ENCODE measurements at regions not wholly inside any gene's neighbourhood (a gene's known extent, or its start where the extent isn't known, plus 50 kb on each side); places are given as distances from the start of the nearest gene placed in this dataset.

GRCh38 chr1:83632906-83633305 lies 366.0 kb downstream of the TTLL7 start:
- TF ChIP-seq POLR2AphosphoS5 (IDR thresholded peaks at IDR 0.05; ENCODE audit: borderline replicate concordance, low read depth, low read length) (no peak), EZH2 (IDR thresholded peaks at IDR 0.05) (no peak)

Measured in SK-N-MC (cell line).